IMR-90 (cell line): ENCODE measurements at regions not wholly inside any gene's neighbourhood (a gene's known extent, or its start where the extent isn't known, plus 50 kb on each side); places are given as distances from the start of the nearest gene placed in this dataset.

Experiments used
- ATAC-seq: fragments of 200-7000 bp; cut with Tn5 transposase; 2 replicates; pipeline ENCODE4 v1.9.1; 2020; ENCODE audit warnings: low read depth, mild to moderate bottlenecking, moderate library complexity
- BruUV-seq: library from RNA; stranded (reverse); fragments of 400-500 nt; replicated peaks from 2 replicates; lab custom pipeline; 2021; lab: Mats Ljungman, UMichigan
- CTCF ChIA-PET: fragments of 300-600 bp; formaldehyde crosslinking; extraction: SDS; loops from one replicate; lab custom pipeline; 2021; ENCODE audit warnings: antibody characterized with exemption; lab: Yijun Ruan, JAX
- POLR2A ChIA-PET: fragments of 300-600 bp; sonication (Branson Sonifier 250); formaldehyde crosslinking; loops from one replicate; lab custom pipeline; 2022; ENCODE audit warnings: antibody characterized with exemption; ENCODE audit not compliant: unreplicated experiment; lab: Charles Lee
- DNase-seq: peaks from one replicate; pipeline ENCODE4 v3.0.0; 2013
- H2AFZ ChIP-seq: replicated peaks from 2 replicates; pipeline ENCODE3; 2013; ENCODE audit warnings: low read length, mild to moderate bottlenecking; ENCODE audit not compliant: poor library complexity
- H2AK5ac ChIP-seq: 2 replicates; pipeline ENCODE4 v1.6.1; 2013; ENCODE audit warnings: low read depth, low read length, inconsistent platforms
- H2AK9ac ChIP-seq: replicated peaks from 2 replicates; pipeline ENCODE3; 2013; ENCODE audit warnings: mild to moderate bottlenecking, low read depth, low read length, moderate library complexity; ENCODE audit not compliant: poor library complexity
- H2BK120ac ChIP-seq: 2 replicates; pipeline ENCODE4 v1.6.1; 2013; ENCODE audit warnings: low read depth, low read length, inconsistent platforms
- H2BK15ac ChIP-seq: 3 replicates; pipeline ENCODE4 v1.6.1; 2013; ENCODE audit warnings: low read depth, low read length, inconsistent platforms
- H2BK20ac ChIP-seq: 2 replicates; pipeline ENCODE4 v1.6.1; 2013; ENCODE audit warnings: low read depth, mild to moderate bottlenecking, inconsistent platforms, low read length, moderate library complexity
- H2BK5ac ChIP-seq: 2 replicates; pipeline ENCODE4 v1.6.1; 2013; ENCODE audit warnings: mild to moderate bottlenecking, low read depth, low read length, inconsistent platforms; ENCODE audit not compliant: poor library complexity, severe bottlenecking
- H3K14ac ChIP-seq: replicated peaks from 2 replicates; pipeline ENCODE4 v1.6.1; 2013; ENCODE audit warnings: low read depth, low read length, inconsistent platforms
- H3K18ac ChIP-seq: 2 replicates; pipeline ENCODE4 v1.6.1; 2013; ENCODE audit warnings: low read depth, low read length, control low read depth
- H3K23ac ChIP-seq: 2 replicates; pipeline ENCODE4 v1.6.1; 2013; ENCODE audit warnings: low read depth, low read length, inconsistent platforms
- H3K27ac ChIP-seq: 2 replicates; pipeline ENCODE4 v1.5.1; 2013; ENCODE audit warnings: mild to moderate bottlenecking, control low read depth, low read length; ENCODE audit not compliant: insufficient read depth
- H3K27me3 ChIP-seq: 2 replicates; pipeline ENCODE4 v1.6.1; 2013; ENCODE audit warnings: low read length; ENCODE audit not compliant: control insufficient read depth, insufficient read depth
- H3K36me3 ChIP-seq: 2 replicates; pipeline ENCODE4 v1.6.1; 2013; ENCODE audit warnings: low read length, mixed read lengths; ENCODE audit not compliant: control insufficient read depth, insufficient read depth
- H3K4ac ChIP-seq: 2 replicates; pipeline ENCODE4 v1.6.1; 2013; ENCODE audit warnings: low read depth, low read length, inconsistent platforms
- H3K4me1 ChIP-seq: 2 replicates; pipeline ENCODE4 v1.6.1; 2013; ENCODE audit warnings: low read length, mixed read lengths; ENCODE audit not compliant: control insufficient read depth, insufficient read depth
- H3K4me2 ChIP-seq: 2 replicates; pipeline ENCODE4 v1.6.1; 2013; ENCODE audit warnings: low read depth, mild to moderate bottlenecking, control low read depth, low read length, moderate library complexity
- H3K4me3 ChIP-seq: 2 replicates; pipeline ENCODE4 v1.5.1; 2013; ENCODE audit warnings: low read depth, mild to moderate bottlenecking, control low read depth, low read length, moderate library complexity; ENCODE audit not compliant: insufficient read depth
- H3K56ac ChIP-seq: 2 replicates; pipeline ENCODE4 v1.6.1; 2013; ENCODE audit warnings: low read length, inconsistent platforms; ENCODE audit not compliant: insufficient read depth; ENCODE audit errors: extremely low read depth
- H3K79me1 ChIP-seq, 2 experiments: 2 replicates each; pipeline ENCODE4 v1.6.1; 2013; ENCODE audit warnings: low read length in 2 of 2, inconsistent platforms in 1 of 2, low read depth in 1 of 2
- H3K9ac ChIP-seq: 2 replicates; pipeline ENCODE4 v1.6.1; 2013; ENCODE audit warnings: low read depth, low read length, control low read depth
- H3K9me1 ChIP-seq: 2 replicates; pipeline ENCODE4 v1.6.1; 2013; ENCODE audit warnings: low read length, inconsistent platforms; ENCODE audit not compliant: insufficient read depth
- H3K9me3 ChIP-seq: 2 replicates; pipeline ENCODE4 v1.6.1; 2013; ENCODE audit warnings: low read length; ENCODE audit not compliant: control insufficient read depth, insufficient read depth
- H4K20me1 ChIP-seq: 2 replicates; pipeline ENCODE4 v1.6.1; 2013; ENCODE audit warnings: low read length, inconsistent platforms; ENCODE audit not compliant: insufficient read depth
- H4K5ac ChIP-seq: 2 replicates; pipeline ENCODE4 v1.6.1; 2013; ENCODE audit warnings: mild to moderate bottlenecking, low read depth, low read length, control low read depth
- H4K8ac ChIP-seq, 2 experiments: 2 replicates each; pipeline ENCODE4 v1.6.1; 2013; ENCODE audit warnings: low read depth in 2 of 2, low read length in 2 of 2, control low read depth in 1 of 2, inconsistent platforms in 1 of 2
- H4K91ac ChIP-seq: 2 replicates; pipeline ENCODE4 v1.6.1; 2013; ENCODE audit warnings: low read depth, low read length, inconsistent platforms; ENCODE audit not compliant: insufficient read depth
- BHLHE40 ChIP-seq: fragments of 150-350 bp; IDR thresholded peaks from 2 replicates; pipeline ENCODE4 v1.6.1; 2016; ENCODE audit warnings: mild to moderate bottlenecking, low read depth, low read length
- CEBPB ChIP-seq: IDR thresholded peaks from 2 replicates; pipeline ENCODE4 v1.6.1; 2012; ENCODE audit warnings: low read depth, low read length, improper control_type of control experiment
- CHD1 ChIP-seq: IDR thresholded peaks from 2 replicates; pipeline ENCODE4 v1.6.1; 2012; ENCODE audit warnings: low read depth, low read length, improper control_type of control experiment
- ELK1 ChIP-seq: fragments of 150-350 bp; IDR thresholded peaks from 2 replicates; pipeline ENCODE4 v1.6.1; 2016; ENCODE audit warnings: low read depth, mild to moderate bottlenecking, low read length, moderate library complexity, borderline replicate concordance
- FOS ChIP-seq: fragments of 150-350 bp; IDR thresholded peaks from 2 replicates; pipeline ENCODE4 v1.6.1; 2016; ENCODE audit warnings: low read depth, low read length
- MAFK ChIP-seq: IDR thresholded peaks from 2 replicates; pipeline ENCODE4 v1.6.1; 2012; ENCODE audit warnings: low read depth, low read length, improper control_type of control experiment
- MAZ ChIP-seq: IDR thresholded peaks from 2 replicates; pipeline ENCODE4 v1.6.1; 2012; ENCODE audit warnings: low read depth, mild to moderate bottlenecking, low read length, improper control_type of control experiment, moderate library complexity, borderline replicate concordance
- MXI1 ChIP-seq: IDR thresholded peaks from 2 replicates; pipeline ENCODE4 v1.6.1; 2012; ENCODE audit warnings: low read depth, mild to moderate bottlenecking, low read length, moderate library complexity, borderline replicate concordance
- NFE2L2 ChIP-seq: fragments of 150-350 bp; IDR thresholded peaks from 2 replicates; pipeline ENCODE4 v1.6.1; 2016; ENCODE audit warnings: low read depth, mild to moderate bottlenecking, low read length
- POLR2A ChIP-seq: IDR thresholded peaks from 2 replicates; pipeline ENCODE4 v1.6.1; 2012; ENCODE audit warnings: mild to moderate bottlenecking, low read depth, low read length
- RAD21 ChIP-seq: IDR thresholded peaks from 2 replicates; pipeline ENCODE4 v1.6.1; 2012; ENCODE audit warnings: low read length, improper control_type of control experiment
- RCOR1 ChIP-seq: IDR thresholded peaks from 2 replicates; pipeline ENCODE4 v1.6.1; 2012; ENCODE audit warnings: mild to moderate bottlenecking, low read length, improper control_type of control experiment; ENCODE audit not compliant: insufficient replicate concordance
- RFX5 ChIP-seq: IDR thresholded peaks from 2 replicates; pipeline ENCODE4 v1.8.0; 2012; ENCODE audit warnings: low read depth, mild to moderate bottlenecking, low read length, moderate library complexity
- SMC3 ChIP-seq: fragments of 150-350 bp; IDR thresholded peaks from 2 replicates; pipeline ENCODE4 v1.6.1; 2016; ENCODE audit warnings: low read depth, mild to moderate bottlenecking, antibody characterized with exemption, low read length, moderate library complexity
- USF2 ChIP-seq: fragments of 150-350 bp; IDR thresholded peaks from 2 replicates; pipeline ENCODE4 v1.6.1; 2017; ENCODE audit warnings: mild to moderate bottlenecking, antibody characterized with exemption, low read length, low read depth
- WGBS, 2 experiments: methylation state at CpG; one replicate each; pipeline versions ENCODE4 v1.1.5 to v1.1.7; 2013; ENCODE audit warnings: missing lambda C conversion rate in 2 of 2; ENCODE audit not compliant: insufficient read length in 1 of 2; ENCODE audit errors: extremely low coverage in 2 of 2; 5-methylcytosine and 5-hydroxymethylcytosine counted together
- dilution Hi-C: fragments of 300-500 bp; cut with HindIII; formaldehyde crosslinking; loops from one replicate; pipeline ENCODE4 v1.14.3; 2018; ENCODE audit warnings: low sequenced_read_pairs; ENCODE audit not compliant: unreplicated experiment
- in situ Hi-C: fragments of 300-500 bp; cut with MboI; formaldehyde crosslinking; loops from 3 replicates; pipeline ENCODE4 v1.14.3; 2019; ENCODE audit warnings: low sequenced_read_pairs, inconsistent platforms, mixed read lengths
- intact Hi-C: fragments of 100-400 bp; cut with micrococcal nuclease; formaldehyde crosslinking; loops from 2 replicates; pipeline ENCODE4 v1.10.0; 2022
- TF ChIP-seq, protein P1 (sequence below): conservative IDR thresholded peaks from 2 replicates; pipeline ENCODE4 v1.5.1; 2012; ENCODE audit warnings: mild to moderate bottlenecking, low read depth, low read length, improper control_type of control experiment

DNA sequence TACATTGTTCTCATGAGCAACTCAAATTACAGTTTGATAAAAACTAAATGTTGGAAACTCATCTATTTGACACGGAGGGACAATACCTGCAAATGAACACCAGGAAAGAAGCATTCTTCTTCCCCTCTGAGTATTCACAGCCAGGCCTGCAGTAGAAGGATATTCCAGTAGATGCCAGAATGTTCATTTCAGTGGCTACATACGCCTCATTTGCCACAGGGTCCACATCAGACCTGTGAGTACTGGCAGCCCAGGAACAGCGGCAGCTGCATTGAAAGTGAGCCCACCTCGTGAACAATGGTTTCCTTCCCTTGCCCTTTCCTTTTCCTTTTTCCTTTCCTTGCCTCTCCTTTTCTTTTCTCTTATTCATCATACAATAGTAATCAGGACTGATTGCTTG lies 81.1 kb upstream of the NEIL3 start:
- 100% methylated on average over 1 of the region's 4 CpGs; no CpG with 5 or more reads in 1 of the 2 experiments for WGBS, 2 experiments
- no peak overlapping the region for H3K9ac ChIP-seq
- ATAC-seq, result no peak
- H3K9me3 ChIP-seq, result no peaks in the 10 kb centered on the region
- H3K27ac ChIP-seq, result no peak overlapping the region
- H2BK120ac ChIP-seq, result peak overlapping the region; percentile 39; the same call in 1 of the 2 replicates
- ChIA-PET CTCF (interaction anchor here (0.6 kb wide), 1 partner anchor 68 kb away, joined by 4 read pairs; no protein-coding TSS in a partner anchor), POLR2A (no interaction called here)
- H3K9me1 ChIP-seq, result no peaks in the 10 kb centered on the region; the same call in 1 of the 2 replicates
- peaks cover 7% of the 10 kb centered on the region for H3K4me1 ChIP-seq
- dilution Hi-C loops (no loop called here), intact Hi-C loops (no loop called here), in situ Hi-C loops (no loop called here)
- H2BK15ac ChIP-seq, result no peak overlapping the region
- BruUV-seq, result no TSS peak
- no peak overlapping the region for H4K91ac ChIP-seq
- H2AK9ac ChIP-seq, result no peak overlapping the region
- TF ChIP-seq CEBPB, result no peak
- no peak for TF ChIP-seq ELK1
- no peak for TF ChIP-seq RCOR1
- TF ChIP-seq SMC3, result no peak
- TF ChIP-seq MAFK, result no peak
- TF ChIP-seq MXI1, result no peak
- TF ChIP-seq RFX5, result no peak
- no peak for TF ChIP-seq RAD21
- TF ChIP-seq USF2, result no peak
- no peak for TF ChIP-seq MAZ
- no peak for TF ChIP-seq BHLHE40
- no peak for TF ChIP-seq NFE2L2
- no peak for TF ChIP-seq POLR2A
- TF ChIP-seq, protein P1, sequence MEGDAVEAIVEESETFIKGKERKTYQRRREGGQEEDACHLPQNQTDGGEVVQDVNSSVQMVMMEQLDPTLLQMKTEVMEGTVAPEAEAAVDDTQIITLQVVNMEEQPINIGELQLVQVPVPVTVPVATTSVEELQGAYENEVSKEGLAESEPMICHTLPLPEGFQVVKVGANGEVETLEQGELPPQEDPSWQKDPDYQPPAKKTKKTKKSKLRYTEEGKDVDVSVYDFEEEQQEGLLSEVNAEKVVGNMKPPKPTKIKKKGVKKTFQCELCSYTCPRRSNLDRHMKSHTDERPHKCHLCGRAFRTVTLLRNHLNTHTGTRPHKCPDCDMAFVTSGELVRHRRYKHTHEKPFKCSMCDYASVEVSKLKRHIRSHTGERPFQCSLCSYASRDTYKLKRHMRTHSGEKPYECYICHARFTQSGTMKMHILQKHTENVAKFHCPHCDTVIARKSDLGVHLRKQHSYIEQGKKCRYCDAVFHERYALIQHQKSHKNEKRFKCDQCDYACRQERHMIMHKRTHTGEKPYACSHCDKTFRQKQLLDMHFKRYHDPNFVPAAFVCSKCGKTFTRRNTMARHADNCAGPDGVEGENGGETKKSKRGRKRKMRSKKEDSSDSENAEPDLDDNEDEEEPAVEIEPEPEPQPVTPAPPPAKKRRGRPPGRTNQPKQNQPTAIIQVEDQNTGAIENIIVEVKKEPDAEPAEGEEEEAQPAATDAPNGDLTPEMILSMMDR, result no peak
- no peak for TF ChIP-seq FOS
- TF ChIP-seq CHD1, result no peak
- H2BK5ac ChIP-seq, result no peak overlapping the region
- peak overlapping the region; percentile 69 for H2AFZ ChIP-seq
- H4K5ac ChIP-seq, result peak overlapping the region; percentile 55
- no peaks in the 10 kb centered on the region for H4K20me1 ChIP-seq
- H4K8ac ChIP-seq, result peak overlapping the region in 1 of 2 experiments; percentile 43; a peak in 2 of 4 replicates
- no peak for DNase-seq
- H3K23ac ChIP-seq, result peak overlapping the region; percentile 14; the same call in 1 of the 2 replicates
- no peak overlapping the region for H3K4me3 ChIP-seq
- H3K4ac ChIP-seq, result 0 out of 2 replicates have a peak overlapping the region, but pooled peaks have one; percentile 19
- no peak overlapping the region for H3K56ac ChIP-seq
- H3K79me1 ChIP-seq, result no peaks in the 10 kb centered on the region
- H3K18ac ChIP-seq, result peak overlapping the region; percentile 34; the same call in 1 of the 2 replicates
- no peak overlapping the region for H2BK20ac ChIP-seq
- H3K4me2 ChIP-seq, result peak overlapping the region; percentile 82; the same call in 1 of the 2 replicates
- peak overlapping the region; percentile 41; the same call in 1 of the 2 replicates for H3K14ac ChIP-seq
- no peak overlapping the region for H2AK5ac ChIP-seq
- no peaks in the 10 kb centered on the region for H3K36me3 ChIP-seq
- no peaks in the 10 kb centered on the region for H3K27me3 ChIP-seq
